ENCODE measurements at regions not wholly inside any gene's neighbourhood (a gene's known extent, or its start where the extent isn't known, plus 50 kb on each side); places are given as distances from the start of the nearest gene placed in this dataset.

- Histone ChIP-seq H3K27me3 (no peaks in the 10 kb centered on the region), H3K4me1 (ENCODE audit: insufficient read depth) (no peaks in the 10 kb centered on the region), H3K27ac (no peak overlapping the region), H3K9me3 (no peaks in the 10 kb centered on the region), H3K36me3 (no peaks in the 10 kb centered on the region), H3K4me3 (no peak overlapping the region)
- 54 to 59% (median 58%) methylated on average over 18 of the region's 18 CpGs for WGBS, 3 donors
- TF ChIP-seq POLR2A (IDR thresholded peaks at IDR 0.05) (no peak), CTCF (IDR thresholded peaks at IDR 0.05) (no peak), EP300 (IDR thresholded peaks at IDR 0.05) (no peak)
- DNase-seq, result no peak
- intact Hi-C loops (cut with DNase I), result no loop called here
Measured at GRCh38 chr5:160506006-160507004, 84.7 kb downstream of the PTTG1 start.

- Histone ChIP-seq H3K4me3 (no peak overlapping the region), H3K4me1 (ENCODE audit: insufficient read depth) (no peaks in the 10 kb centered on the region), H3K36me3 (no peaks in the 10 kb centered on the region), H3K27me3 (no peaks in the 10 kb centered on the region), H3K9me3 (no peaks in the 10 kb centered on the region), H3K27ac (no peak overlapping the region)
- WGBS, 3 donors, result 38 to 55% (median 39%) methylated on average over 5 of the region's 5 CpGs
- TF ChIP-seq CTCF (IDR thresholded peaks at IDR 0.05) (no peak), POLR2A (IDR thresholded peaks at IDR 0.05) (no peak), EP300 (IDR thresholded peaks at IDR 0.05) (no peak)
- no peak for DNase-seq
- intact Hi-C loops (cut with DNase I), result no loop called here
Measured at GRCh38 chr5:160507221-160507721, 85.6 kb downstream of the PTTG1 start.

- no peaks in the 10 kb centered on the region for H3K36me3 ChIP-seq
- DNase-seq, result peak in 2 of 5 donors; percentile 17 to 32
Measured at GRCh38 chr5:160508780-160509361, 87.2 kb downstream of the PTTG1 start.

More at GRCh38 chr5:160508780-160509361, 87.2 kb downstream of the PTTG1 start:
- Histone ChIP-seq H3K4me1 (ENCODE audit: insufficient read depth) (no peaks in the 10 kb centered on the region), H3K9me3 (no peaks in the 10 kb centered on the region), H3K4me3 (no peak overlapping the region), H3K27me3 (no peaks in the 10 kb centered on the region), H3K27ac (no peak overlapping the region)
- TF ChIP-seq EP300 (IDR thresholded peaks at IDR 0.05) (no peak), CTCF (IDR thresholded peaks at IDR 0.05) (peak; percentile 38 to 65 (median 43)), POLR2A (IDR thresholded peaks at IDR 0.05) (no peak)
- intact Hi-C loops (cut with DNase I), result no loop called here
- 2% methylated on average over 9 of the region's 9 CpGs for whole genome bisulfite sequencing, 3 donors

All from ovary (tissue), 7 donors.